A673 (cell line): ENCODE measurements at regions not wholly inside any gene's neighbourhood (a gene's known extent, or its start where the extent isn't known, plus 50 kb on each side); places are given as distances from the start of the nearest gene placed in this dataset.

Experiments used
- BruUV-seq: library from RNA; stranded (reverse); fragments of 400-500 nt; replicated peaks from 2 replicates; lab custom pipeline; 2021; lab: Mats Ljungman, UMichigan
- CTCF ChIA-PET: fragments of 300-600 bp; sonication (Branson Sonifier 250); formaldehyde crosslinking; loops from one replicate; lab custom pipeline; 2022; ENCODE audit warnings: antibody characterized with exemption; lab: Charles Lee
- POLR2A ChIA-PET: fragments of 300-600 bp; sonication (Branson Sonifier 250); formaldehyde crosslinking; loops from one replicate; lab custom pipeline; 2022; ENCODE audit warnings: antibody characterized with exemption; ENCODE audit not compliant: low non-redundant PET; lab: Charles Lee
- DNase-seq: peaks from one replicate; pipeline ENCODE4 v3.0.0-alpha.2; 2015; ENCODE audit warnings: low spot score
- H3K27ac ChIP-seq: fragments of 200-600 bp; sonication (generic); 2 replicates; pipeline ENCODE4 v1.5.1; 2016; ENCODE audit warnings: mixed run types, low read depth, mild to moderate bottlenecking, mixed read lengths, antibody characterized with exemption, low read length; ENCODE audit not compliant: poor library complexity, severe bottlenecking
- H3K27me3 ChIP-seq: fragments of 200-600 bp; sonication (generic); replicated peaks from 2 replicates; pipeline ENCODE4 v1.6.1; 2017; ENCODE audit warnings: mixed run types, low read depth, mild to moderate bottlenecking, mixed read lengths, antibody characterized with exemption, low read length; ENCODE audit not compliant: insufficient read depth, poor library complexity
- H3K36me3 ChIP-seq: fragments of 200-600 bp; sonication (generic); 2 replicates; pipeline ENCODE4 v1.6.1; 2016; ENCODE audit warnings: mixed run types, mild to moderate bottlenecking, mixed read lengths, antibody characterized with exemption, low read length; ENCODE audit not compliant: insufficient read depth, poor library complexity, severe bottlenecking
- H3K4me1 ChIP-seq: fragments of 200-600 bp; sonication (generic); 2 replicates; pipeline ENCODE4 v1.6.1; 2017; ENCODE audit warnings: mixed run types, mild to moderate bottlenecking, mixed read lengths, antibody characterized with exemption, low read length; ENCODE audit not compliant: insufficient read depth, poor library complexity, severe bottlenecking
- H3K4me3 ChIP-seq: fragments of 200-600 bp; sonication (generic); 2 replicates; pipeline ENCODE4 v1.5.1; 2016; ENCODE audit warnings: low read depth, mixed run types, mild to moderate bottlenecking, mixed read lengths, low read length; ENCODE audit not compliant: poor library complexity, severe bottlenecking
- H3K9me3 ChIP-seq: fragments of 200-600 bp; sonication (generic); 2 replicates; pipeline ENCODE4 v1.6.1; 2016; ENCODE audit warnings: mixed run types, low read depth, mild to moderate bottlenecking, mixed read lengths, antibody characterized with exemption, low read length; ENCODE audit not compliant: poor library complexity, severe bottlenecking
- CTCF ChIP-seq: fragments of 300-800, 200-600 bp; sonication (generic); conservative IDR thresholded peaks from 2 replicates; pipeline ENCODE4 v1.5.1; 2017; ENCODE audit warnings: low read depth, mild to moderate bottlenecking, antibody characterized with exemption, low read length, moderate library complexity, mixed read lengths
- EZH2 ChIP-seq: fragments of 200-600 bp; sonication (generic); IDR thresholded peaks from 2 replicates; pipeline ENCODE4 v1.6.1; 2017; ENCODE audit warnings: borderline replicate concordance, low read depth, mild to moderate bottlenecking, mixed read lengths, antibody characterized with exemption, low read length; ENCODE audit not compliant: poor library complexity, severe bottlenecking
- intact Hi-C: fragments of 100-400 bp; cut with micrococcal nuclease; formaldehyde crosslinking; loops from one replicate; pipeline ENCODE4 v1.10.0; 2022; ENCODE audit not compliant: unreplicated experiment

- ChIA-PET POLR2A (no interaction called here), CTCF (no interaction called here)
- Histone ChIP-seq H3K4me3 (no peak overlapping the region), H3K4me1 (peaks cover 9% of the 10 kb centered on the region), H3K9me3 (no peaks in the 10 kb centered on the region), H3K27ac (no peak overlapping the region), H3K27me3 (no peaks in the 10 kb centered on the region), H3K36me3 (no peaks in the 10 kb centered on the region)
- BruUV-seq, result no TSS peak
- intact Hi-C loops, result loop anchor here (10.0 kb wide), 1 partner anchor 252 kb away; no protein-coding TSS in a partner anchor
- TF ChIP-seq EZH2 (no peak), CTCF (no peak)
- no peak for DNase-seq
These were observed 155.4 kb upstream of the GBE1 start for GRCh38 chr3:81916890-81917289.

- no peak for TF ChIP-seq EZH2
- Histone ChIP-seq H3K36me3 (no peaks in the 10 kb centered on the region), H3K27me3 (no peaks in the 10 kb centered on the region), H3K9me3 (no peaks in the 10 kb centered on the region), H3K4me1 (peaks cover 9% of the 10 kb centered on the region), H3K4me3 (no peak overlapping the region), H3K27ac (no peak overlapping the region)
- ChIA-PET POLR2A (interaction anchor here (0.6 to 0.7 kb wide), 2 partner anchors 103 to 234 kb away, joined by 3 to 5 read pairs; no protein-coding TSS in a partner anchor), CTCF (no interaction called here)
- DNase-seq, result peak; percentile 48
- no TSS peak for BruUV-seq
- intact Hi-C loops, result loop anchor here (10.0 kb wide), 1 partner anchor 249 kb away; no protein-coding TSS in a partner anchor
These were observed 152.6 kb upstream of the GBE1 start for GRCh38 chr3:81913886-81914663.

- ChIA-PET POLR2A (no interaction called here), CTCF (no interaction called here)
- Histone ChIP-seq H3K27me3 (no peaks in the 10 kb centered on the region), H3K9me3 (no peaks in the 10 kb centered on the region), H3K4me3 (no peak overlapping the region), H3K27ac (no peak overlapping the region), H3K4me1 (peaks cover 9% of the 10 kb centered on the region), H3K36me3 (no peaks in the 10 kb centered on the region)
- no peak for DNase-seq
- no TSS peak for BruUV-seq
- intact Hi-C loops, result loop anchor here (10.0 kb wide), 1 partner anchor 246 kb away; no protein-coding TSS in a partner anchor
- no peak for TF ChIP-seq CTCF
- TF ChIP-seq EZH2, result no peak
These were observed 149.8 kb upstream of the GBE1 start for GRCh38 chr3:81911221-81911620.
